GM12878 (cell line): ENCODE measurements at regions not wholly inside any gene's neighbourhood (a gene's known extent, or its start where the extent isn't known, plus 50 kb on each side); places are given as distances from the start of the nearest gene placed in this dataset.

Source experiments
- ATAC-seq: fragments of 200-7000 bp; cut with Tn5 transposase; 3 replicates; pipeline ENCODE4 v1.9.1; 2020; ENCODE audit warnings: mild to moderate bottlenecking, moderate library complexity
- BruUV-seq: library from RNA; stranded (reverse); fragments of 400-500 nt; replicated peaks from 2 replicates; lab custom pipeline; 2021; lab: Mats Ljungman, UMichigan
- CTCF ChIA-PET: fragments of 300-600 bp; sonication (Branson Sonifier 250); formaldehyde crosslinking; extraction: SDS; loops from one replicate; lab custom pipeline; 2021; ENCODE audit warnings: inconsistent platforms; lab: Yijun Ruan, JAX
- POLR2A ChIA-PET: fragments of 350-600 bp; formaldehyde crosslinking; extraction: SDS; loops from one replicate; lab custom pipeline; 2021; ENCODE audit warnings: inconsistent platforms; lab: Charles Lee
- RAD21 ChIA-PET: fragments of 300-600 bp; sonication (Branson Sonifier 250); formaldehyde crosslinking; loops from one replicate; lab custom pipeline; 2023; ENCODE audit warnings: antibody characterized with exemption; ENCODE audit not compliant: unreplicated experiment; lab: Charles Lee
- SMC1A ChIA-PET: fragments of 300-600 bp; sonication (Branson Sonifier 250); formaldehyde crosslinking; loops from one replicate; lab custom pipeline; 2023; ENCODE audit not compliant: unreplicated experiment, uncharacterized antibody; lab: Charles Lee
- DNase-seq: peaks from one replicate; pipeline ENCODE4 v3.0.0-alpha.2; 2011; ENCODE audit warnings: low read depth, low spot score
- FAIRE-seq: peaks from 3 replicates; lab custom pipeline; 2011; peaks lifted over from hg19 to GRCh38; lab: Jason Lieb, UNC
- H2AFZ ChIP-seq: 2 replicates; pipeline ENCODE4 v1.6.0; 2011; ENCODE audit warnings: low read depth, low read length, control low read depth; ENCODE audit not compliant: control insufficient read depth
- H3K27ac ChIP-seq: 2 replicates; pipeline ENCODE4 v1.5.1; 2011; ENCODE audit warnings: control low read depth; ENCODE audit not compliant: control insufficient read depth, insufficient read depth
- H3K27me3 ChIP-seq, 2 experiments: replicated peaks in 1 of 2; 2 replicates each; pipeline versions ENCODE4 v1.6.0 to v1.6.1; 2011; ENCODE audit warnings: low read length in 1 of 2; ENCODE audit not compliant: control insufficient read depth in 2 of 2, insufficient read depth in 2 of 2
- H3K36me3 ChIP-seq, 2 experiments: 2 replicates each; pipeline ENCODE4 v1.5.1; 2011; ENCODE audit warnings: low read length in 1 of 2; ENCODE audit not compliant: control insufficient read depth in 2 of 2, insufficient read depth in 2 of 2
- H3K4me1 ChIP-seq: 2 replicates; pipeline ENCODE4 v1.6.1; 2011; ENCODE audit warnings: mild to moderate bottlenecking, low read length, moderate library complexity, mixed read lengths; ENCODE audit not compliant: control insufficient read depth, insufficient read depth
- H3K4me2 ChIP-seq: 2 replicates; pipeline ENCODE4 v1.6.0; 2011; ENCODE audit warnings: control low read depth; ENCODE audit not compliant: control insufficient read depth, insufficient read depth
- H3K4me3 ChIP-seq: fragments of 200-600 bp; sonication (generic); 2 replicates; pipeline ENCODE4 v1.5.1; 2016
- H3K79me2 ChIP-seq: 2 replicates; pipeline ENCODE4 v1.6.0; 2011; ENCODE audit warnings: low read length; ENCODE audit not compliant: control insufficient read depth, insufficient read depth
- H3K9ac ChIP-seq: 2 replicates; pipeline ENCODE4 v1.8.0; 2011; ENCODE audit warnings: low read length, control low read depth, mixed read lengths; ENCODE audit not compliant: control insufficient read depth, insufficient read depth
- H3K9me3 ChIP-seq: replicated peaks from 3 replicates; pipeline ENCODE4 v1.5.1; 2011; ENCODE audit warnings: mild to moderate bottlenecking, low read length; ENCODE audit not compliant: control insufficient read depth, insufficient read depth
- H4K20me1 ChIP-seq: 2 replicates; pipeline ENCODE4 v1.6.0; 2011; ENCODE audit not compliant: control insufficient read depth, insufficient read depth
- BCLAF1 ChIP-seq: fragments of 450-650 bp; IDR thresholded peaks from 2 replicates; pipeline ENCODE4 v1.6.1; 2017; ENCODE audit warnings: antibody characterized with exemption, mild to moderate bottlenecking, moderate library complexity
- CBFB ChIP-seq: IDR thresholded peaks from 2 replicates; pipeline ENCODE4 v1.6.1; 2016; ENCODE audit warnings: antibody characterized with exemption, low read depth
- E2F8 ChIP-seq: fragments of 450-650 bp; IDR thresholded peaks from 2 replicates; pipeline ENCODE4 v1.6.1; 2018; ENCODE audit warnings: mild to moderate bottlenecking, low read depth, moderate library complexity; ENCODE audit not compliant: partially characterized antibody
- MAX ChIP-seq: IDR thresholded peaks from 2 replicates; pipeline ENCODE4 v1.6.1; 2012; ENCODE audit warnings: low read depth, low read length, improper control_type of control experiment
- MEF2B ChIP-seq: fragments of 450-650 bp; IDR thresholded peaks from 2 replicates; pipeline ENCODE4 v1.6.1; 2018; ENCODE audit warnings: mild to moderate bottlenecking, moderate library complexity; ENCODE audit not compliant: partially characterized antibody, poor library complexity, severe bottlenecking
- RAD21 ChIP-seq: IDR thresholded peaks from 2 replicates; pipeline ENCODE4 v1.6.1; 2011; ENCODE audit warnings: mild to moderate bottlenecking, low read depth, low read length, moderate library complexity; ENCODE audit not compliant: insufficient read depth
- RBBP5 ChIP-seq: fragments of 200-600 bp; sonication (generic); conservative IDR thresholded peaks from 2 replicates; pipeline ENCODE4 v1.6.1; 2016
- RCOR1 ChIP-seq: conservative IDR thresholded peaks from 2 replicates; pipeline ENCODE4 v1.6.1; 2012; ENCODE audit warnings: low read depth, low read length, improper control_type of control experiment
- RUNX3 ChIP-seq: IDR thresholded peaks from 2 replicates; pipeline ENCODE4 v1.6.1; 2012; ENCODE audit warnings: low read length, inconsistent platforms
- SRF ChIP-seq, 2 experiments: IDR thresholded peaks; 2 replicates each; pipeline ENCODE4 v1.6.1; 2011; ENCODE audit warnings: low read depth in 2 of 2, low read length in 2 of 2, mild to moderate bottlenecking in 1 of 2, moderate library complexity in 1 of 2
- STAT1 ChIP-seq: fragments of 450-650 bp; conservative IDR thresholded peaks from 2 replicates; pipeline ENCODE4 v1.6.1; 2014; ENCODE audit warnings: antibody characterized with exemption, mild to moderate bottlenecking
- YBX1 ChIP-seq: fragments of 450-650 bp; IDR thresholded peaks from 2 replicates; pipeline ENCODE4 v1.6.1; 2016; ENCODE audit warnings: antibody characterized with exemption
- ZNF384 ChIP-seq: IDR thresholded peaks from 2 replicates; pipeline ENCODE4 v1.6.1; 2012; ENCODE audit warnings: low read depth, mild to moderate bottlenecking, low read length, improper control_type of control experiment, borderline replicate concordance
- WGBS: methylation state at CpG from one replicate; pipeline ENCODE4 v1.1.6; 2016; ENCODE audit warnings: low lambda C conversion rate; ENCODE audit not compliant: insufficient replicate concordance, insufficient coverage; ENCODE audit errors: missing lambda C conversion rate; 5-methylcytosine and 5-hydroxymethylcytosine counted together
- in situ Hi-C: fragments of 300-500 bp; cut with MboI; formaldehyde crosslinking; loops from 9 replicates; pipeline ENCODE4 v1.14.3; 2018; ENCODE audit warnings: mixed read lengths
- intact Hi-C: fragments of 100-400 bp; cut with micrococcal nuclease; formaldehyde crosslinking; loops from one replicate; pipeline ENCODE4 v1.14.2; 2022; ENCODE audit not compliant: unreplicated experiment

GRCh38 chr15:97652700-97653167 is 307.8 kb upstream of the ARRDC4 start:
- in situ Hi-C loops (no loop called here), intact Hi-C loops (no loop called here)
- CTCF ChIA-PET: no interaction called here
- POLR2A ChIA-PET: no interaction called here
- no peak for FAIRE-seq
- TF ChIP-seq RAD21 (no peak), STAT1 (no peak), RCOR1 (no peak), YBX1 (no peak), BCLAF1 (no peak)
- BruUV-seq: no TSS peak
- DNase-seq: no peak
- no peak overlapping the region for H3K4me3 ChIP-seq
- no peak for ATAC-seq
- H3K27ac ChIP-seq: no peak overlapping the region
- H3K79me2 ChIP-seq: no peaks in the 10 kb centered on the region
- H3K27me3 ChIP-seq: no peaks in the 10 kb centered on the region
- H2AFZ ChIP-seq: no peak overlapping the region
- no peak overlapping the region for H3K9ac ChIP-seq
- H3K9me3 ChIP-seq: no peaks in the 10 kb centered on the region
- RAD21 ChIA-PET: no interaction called here
- WGBS: 55% methylated on average over 32 of the region's 32 CpGs
- H3K36me3 ChIP-seq: no peaks in the 10 kb centered on the region
- SMC1A ChIA-PET: interaction anchor here (1.4 kb wide), 1 partner anchor 12 kb away, joined by 5 read pairs; no protein-coding TSS in a partner anchor
- no peaks in the 10 kb centered on the region for H3K4me1 ChIP-seq
- no peak overlapping the region for H3K4me2 ChIP-seq
- no peaks in the 10 kb centered on the region for H4K20me1 ChIP-seq

- 7% methylated on average over 1 of the region's 1 CpG for WGBS
- BruUV-seq: no TSS peak
- ChIA-PET POLR2A (no interaction called here), SMC1A (no interaction called here), RAD21 (no interaction called here), CTCF (interaction anchor here (0.6 kb wide), 1 partner anchor 294 kb away, joined by 3 read pairs; no protein-coding TSS in a partner anchor)
- Histone ChIP-seq H3K36me3 (no peaks in the 10 kb centered on the region), H3K9ac (no peak overlapping the region), H3K4me3 (no peak overlapping the region), H3K79me2 (no peaks in the 10 kb centered on the region), H3K4me2 (no peak overlapping the region), H3K4me1 (no peaks in the 10 kb centered on the region), H3K27me3 (no peaks in the 10 kb centered on the region), H2AFZ (no peak overlapping the region), H3K9me3 (no peaks in the 10 kb centered on the region), H4K20me1 (no peaks in the 10 kb centered on the region), H3K27ac (no peak overlapping the region)
- FAIRE-seq: no peak
- no peak for DNase-seq
- ATAC-seq: no peak
- intact Hi-C loops (no loop called here), in situ Hi-C loops (no loop called here)
- TF ChIP-seq RBBP5 (no peak), MAX (no peak), CBFB (no peak), SRF (IDR thresholded peaks at IDR 0.05; ENCODE audit: low read depth in 2 of 2, low read length in 2 of 2) (no peak), MEF2B (no peak), E2F8 (no peak), RUNX3 (no peak), ZNF384 (no peak)
Measured at GRCh38 chr15:97653896-97654295, 306.6 kb upstream of the ARRDC4 start.
